ENCODE measurements at regions not wholly inside any gene's neighbourhood (a gene's known extent, or its start where the extent isn't known, plus 50 kb on each side); places are given as distances from the start of the nearest gene placed in this dataset.

- TF ChIP-seq ZNF740 (CRISPR knock-in tag; IDR thresholded peaks at IDR 0.05), result no peak
- no peak for TF ChIP-seq ZNF740 (tag; IDR thresholded peaks at IDR 0.05)
- no peak for TF ChIP-seq OTX1 (CRISPR knock-in tag; IDR thresholded peaks at IDR 0.05)
- no peak for TF ChIP-seq ZBTB1 (CRISPR knock-in tag; IDR thresholded peaks at IDR 0.05; ENCODE audit: borderline replicate concordance, low read depth)
- TF ChIP-seq NCOA1 (IDR thresholded peaks at IDR 0.05; ENCODE audit: low read depth), result no peak
- TF ChIP-seq U2AF1 (optimal IDR thresholded peaks at IDR 0.05; ENCODE audit: low read depth, low read length), result no peak
- no peak for TF ChIP-seq ZBTB8A (IDR thresholded peaks at IDR 0.05; ENCODE audit: partially characterized antibody)
- no peak for TF ChIP-seq E2F8 (IDR thresholded peaks at IDR 0.05; ENCODE audit: low read depth, partially characterized antibody)
- no peak for TF ChIP-seq PCBP1 (IDR thresholded peaks at IDR 0.05; ENCODE audit: low read depth, low read length, poor library complexity, severe bottlenecking)
- no peak for TF ChIP-seq SUPT5H (IDR thresholded peaks at IDR 0.05)
- Histone ChIP-seq H3K9me1 (ENCODE audit: control insufficient read depth, insufficient read depth, low read length) (no peaks in the 10 kb centered on the region), H3K9me3 (replicated peaks; ENCODE audit: control insufficient read depth, insufficient read depth, low read depth, low read length) (no peaks in the 10 kb centered on the region), H2AFZ (ENCODE audit: low read depth, low read length) (no peak overlapping the region), H3K27ac (ENCODE audit: extremely low read depth, low read depth, low read length) (no peak overlapping the region), H3K9ac (ENCODE audit: insufficient read depth in 1 of 2, low read depth in 2 of 2, low read length in 2 of 2) (no peak overlapping the region), H3K4me2 (ENCODE audit: insufficient read depth, low read length) (no peak overlapping the region), H3K79me2 (ENCODE audit: control insufficient read depth, insufficient read depth, low read length) (no peaks in the 10 kb centered on the region), H3K27me3 (ENCODE audit: control insufficient read depth in 2 of 2, insufficient read depth in 2 of 2, low read length in 2 of 2) (no peaks in the 10 kb centered on the region), H3K36me3 (ENCODE audit: control insufficient read depth, insufficient read depth, low read length) (no peaks in the 10 kb centered on the region), H4K20me1 (replicated peaks; ENCODE audit: control insufficient read depth, insufficient read depth, low read length) (no peaks in the 10 kb centered on the region), H3K4me1 (replicated peaks in 1 of 2; ENCODE audit: control insufficient read depth in 2 of 2, insufficient read depth in 2 of 2, low read length in 2 of 2) (no peaks in the 10 kb centered on the region), H3K4me3 (no peak overlapping the region)
- FAIRE-seq (no peak), ATAC-seq (no peak), DNase-seq (ENCODE audit: extremely low read depth in 1 of 4, low spot score in 3 of 4) (no peak)
- BruUV-seq (replicated peaks), result no TSS peak
- intact Hi-C loops (cut with micrococcal nuclease), result no loop called here
- ChIA-PET CTCF (ENCODE audit: low intra/inter-chr PET ratio) (no interaction called here), POLR2A (no interaction called here)
- WGBS (ENCODE audit: insufficient coverage, low coverage, missing lambda C conversion rate), result 0% methylated on average over 2 of the region's 2 CpGs
- in situ Hi-C loops (cut with MboI), result no loop called here
These were observed 593.3 kb downstream of the KCTD8 start for GRCh38 chr4:43855283-43855682.
